ENCODE measurements at regions not wholly inside any gene's neighbourhood (a gene's known extent, or its start where the extent isn't known, plus 50 kb on each side); places are given as distances from the start of the nearest gene placed in this dataset.
"Not testable (repeated sequence)": the region's sequence is repeated elsewhere in the genome, so short reads cannot be mapped to it uniquely, and the experiment has no call there.

GRCh38 chr9:91512235-91512634 lies 88.6 kb upstream of the NFIL3 start:
- not testable (repeated sequence) for H3K4me1 ChIP-seq; H3K27me3 ChIP-seq; H3K27ac ChIP-seq; H3K4me3 ChIP-seq; H3K36me3 ChIP-seq; H3K9me3 ChIP-seq (replicated peaks); DNase-seq

- H3K4me1 ChIP-seq = no peaks in the 10 kb centered on the region
- peaks cover 11% of the 10 kb centered on the region; the same call in 1 of the 2 replicates for H3K27me3 ChIP-seq
- H3K27ac ChIP-seq = no peak overlapping the region
- H3K4me3 ChIP-seq = no peak overlapping the region
- no peaks in the 10 kb centered on the region for H3K36me3 ChIP-seq
- H3K9me3 ChIP-seq (replicated peaks) = no peaks in the 10 kb centered on the region
- DNase-seq = no peak
Observed at GRCh38 chr9:91503673-91504081, 80.0 kb upstream of the NFIL3 start.

- H3K27me3 ChIP-seq = peaks cover 11% of the 10 kb centered on the region; the same call in 1 of the 2 replicates
- no peaks in the 10 kb centered on the region for H3K4me1 ChIP-seq
- no peak overlapping the region for H3K27ac ChIP-seq
- no peak overlapping the region for H3K4me3 ChIP-seq
- H3K36me3 ChIP-seq = no peaks in the 10 kb centered on the region
- no peak for DNase-seq
- no peaks in the 10 kb centered on the region for H3K9me3 ChIP-seq (replicated peaks)
Observed at GRCh38 chr9:91502913-91503672, 79.5 kb upstream of the NFIL3 start.

- Histone ChIP-seq H3K36me3 (no peaks in the 10 kb centered on the region), H3K9me3 (replicated peaks) (no peaks in the 10 kb centered on the region), H3K4me1 (no peaks in the 10 kb centered on the region), H3K27me3 (peaks cover 11% of the 10 kb centered on the region; the same call in 1 of the 2 replicates), H3K4me3 (no peak overlapping the region), H3K27ac (no peak overlapping the region)
- DNase-seq = no peak
Observed at GRCh38 chr9:91502475-91502874, 78.8 kb upstream of the NFIL3 start.

- no peak overlapping the region for H3K4me3 ChIP-seq
- no peak for DNase-seq
Observed at GRCh38 chr9:91500509-91501014, 76.9 kb upstream of the NFIL3 start.

GRCh38 chr9:91496351-91496750 lies 72.7 kb upstream of the NFIL3 start:
- no peaks in the 10 kb centered on the region for H3K4me1 ChIP-seq
- no peak overlapping the region for H3K27ac ChIP-seq
- no peak overlapping the region for H3K4me3 ChIP-seq
- DNase-seq = no peak
- H3K27me3 ChIP-seq = 0 out of 2 replicates have a peak, but pooled peaks cover under 1% of the 10 kb centered on the region
- no peaks in the 10 kb centered on the region for H3K9me3 ChIP-seq (replicated peaks)
- H3K36me3 ChIP-seq = no peaks in the 10 kb centered on the region

More at GRCh38 chr9:91500509-91501014, 76.9 kb upstream of the NFIL3 start:
- H3K27me3 ChIP-seq = peaks cover 4% of the 10 kb centered on the region; the same call in 1 of the 2 replicates
- no peaks in the 10 kb centered on the region for H3K9me3 ChIP-seq (replicated peaks)
- H3K36me3 ChIP-seq = no peaks in the 10 kb centered on the region
- H3K4me1 ChIP-seq = no peaks in the 10 kb centered on the region
- no peak overlapping the region for H3K27ac ChIP-seq

- Histone ChIP-seq H3K4me3 (no peak overlapping the region), H3K4me1 (no peaks in the 10 kb centered on the region), H3K27me3 (no peaks in the 10 kb centered on the region), H3K36me3 (no peaks in the 10 kb centered on the region), H3K27ac (no peak overlapping the region), H3K9me3 (replicated peaks) (no peaks in the 10 kb centered on the region)
- no peak for DNase-seq
Observed at GRCh38 chr9:91495450-91495849, 71.8 kb upstream of the NFIL3 start.

GRCh38 chr9:91494751-91495150 lies 71.1 kb upstream of the NFIL3 start:
- H3K4me1 ChIP-seq = no peaks in the 10 kb centered on the region
- no peaks in the 10 kb centered on the region; the same call in 1 of the 2 replicates for H3K27me3 ChIP-seq
- DNase-seq = no peak
- no peaks in the 10 kb centered on the region for H3K9me3 ChIP-seq (replicated peaks)
- no peaks in the 10 kb centered on the region for H3K36me3 ChIP-seq
- no peak overlapping the region for H3K27ac ChIP-seq
- no peak overlapping the region for H3K4me3 ChIP-seq

- Histone ChIP-seq H3K27ac (no peak overlapping the region), H3K4me3 (no peak overlapping the region), H3K27me3 (no peaks in the 10 kb centered on the region; the same call in 1 of the 2 replicates), H3K4me1 (no peaks in the 10 kb centered on the region), H3K9me3 (replicated peaks) (no peaks in the 10 kb centered on the region), H3K36me3 (no peaks in the 10 kb centered on the region)
- no peak for DNase-seq
Observed at GRCh38 chr9:91492237-91492636, 68.6 kb upstream of the NFIL3 start.

- no peak overlapping the region for H3K27ac ChIP-seq
Observed at GRCh38 chr9:91491624-91492023, 68.0 kb upstream of the NFIL3 start.

GRCh38 chr9:91489361-91489899 lies 65.8 kb upstream of the NFIL3 start:
- Histone ChIP-seq H3K9me3 (replicated peaks) (no peaks in the 10 kb centered on the region), H3K4me1 (no peaks in the 10 kb centered on the region; the same call in 1 of the 2 replicates), H3K4me3 (no peak overlapping the region), H3K36me3 (no peaks in the 10 kb centered on the region), H3K27ac (no peak overlapping the region), H3K27me3 (peaks cover 2% of the 10 kb centered on the region)
- no peak for DNase-seq

More at GRCh38 chr9:91491624-91492023, 68.0 kb upstream of the NFIL3 start:
- H3K27me3 ChIP-seq = no peaks in the 10 kb centered on the region; the same call in 1 of the 2 replicates
- no peaks in the 10 kb centered on the region for H3K36me3 ChIP-seq
- H3K9me3 ChIP-seq (replicated peaks) = no peaks in the 10 kb centered on the region
- no peak overlapping the region for H3K4me3 ChIP-seq
- no peak for DNase-seq
- H3K4me1 ChIP-seq = no peaks in the 10 kb centered on the region

- DNase-seq = no peak
- Histone ChIP-seq H3K9me3 (replicated peaks) (no peaks in the 10 kb centered on the region), H3K27me3 (peaks cover 2% of the 10 kb centered on the region), H3K27ac (no peak overlapping the region), H3K36me3 (no peaks in the 10 kb centered on the region), H3K4me1 (no peaks in the 10 kb centered on the region; the same call in 1 of the 2 replicates), H3K4me3 (no peak overlapping the region)
Observed at GRCh38 chr9:91488341-91488740, 64.7 kb upstream of the NFIL3 start.

- Histone ChIP-seq H3K4me3 (no peak overlapping the region), H3K36me3 (no peaks in the 10 kb centered on the region), H3K9me3 (replicated peaks) (no peaks in the 10 kb centered on the region), H3K4me1 (no peaks in the 10 kb centered on the region; the same call in 1 of the 2 replicates), H3K27me3 (peaks cover 2% of the 10 kb centered on the region), H3K27ac (no peak overlapping the region)
- peak in 1 of 2 experiments; percentile 15 for DNase-seq
Observed at GRCh38 chr9:91486699-91487497, 63.3 kb upstream of the NFIL3 start.

GRCh38 chr9:91485006-91485405 lies 61.4 kb upstream of the NFIL3 start:
- Histone ChIP-seq H3K27me3 (peaks cover 16% of the 10 kb centered on the region), H3K4me3 (no peak overlapping the region), H3K9me3 (replicated peaks) (no peaks in the 10 kb centered on the region), H3K4me1 (no peaks in the 10 kb centered on the region; the same call in 1 of the 2 replicates), H3K27ac (no peak overlapping the region), H3K36me3 (no peaks in the 10 kb centered on the region)
- DNase-seq = no peak

- H3K27ac ChIP-seq = no peak overlapping the region
- no peaks in the 10 kb centered on the region for H3K9me3 ChIP-seq (replicated peaks)
- H3K36me3 ChIP-seq = no peaks in the 10 kb centered on the region
- H3K4me3 ChIP-seq = no peak overlapping the region
- no peak for DNase-seq
- no peaks in the 10 kb centered on the region; the same call in 1 of the 2 replicates for H3K4me1 ChIP-seq
- peaks cover 16% of the 10 kb centered on the region; the same call in 1 of the 2 replicates for H3K27me3 ChIP-seq
Observed at GRCh38 chr9:91483835-91484234, 60.2 kb upstream of the NFIL3 start.
